HepG2 (cell line): ENCODE measurements at regions not wholly inside any gene's neighbourhood (a gene's known extent, or its start where the extent isn't known, plus 50 kb on each side); places are given as distances from the start of the nearest gene placed in this dataset.
A peak's percentile ranks its signal among the peaks of the same experiment; 100 is the strongest.
"Not testable (repeated sequence)": the region's sequence is repeated elsewhere in the genome, so short reads cannot be mapped to it uniquely, and the experiment has no call there.

Experiments used
- ATAC-seq: fragments of 200-7000 bp; cut with Tn5 transposase; 3 replicates; pipeline ENCODE4 v1.9.1; 2020; ENCODE audit warnings: mild to moderate bottlenecking, moderate library complexity
- BruUV-seq: library from RNA; stranded (reverse); fragments of 400-500 nt; replicated peaks from 2 replicates; lab custom pipeline; 2021; lab: Mats Ljungman, UMichigan
- CTCF ChIA-PET: fragments of 300-600 bp; formaldehyde crosslinking; extraction: SDS; loops from one replicate; lab custom pipeline; 2021; ENCODE audit warnings: low total read pairs, inconsistent platforms, low intra/inter-chr PET ratio; lab: Yijun Ruan, JAX
- POLR2A ChIA-PET: fragments of 350-600 bp; sonication (Branson Sonifier 250); formaldehyde crosslinking; loops from one replicate; lab custom pipeline; 2020; ENCODE audit warnings: antibody characterized with exemption, inconsistent platforms; lab: Yijun Ruan, JAX
- DNase-seq: peaks from one replicate; pipeline ENCODE4 v3.0.0-alpha.2; 2015; ENCODE audit warnings: low spot score
- FAIRE-seq: peaks from 3 replicates; lab custom pipeline; 2011; peaks lifted over from hg19 to GRCh38; lab: Jason Lieb, UNC
- H2AFZ ChIP-seq: one replicate; pipeline ENCODE4 v1.6.1; 2011; ENCODE audit warnings: low read length, inconsistent platforms
- H3K27ac ChIP-seq: fragments of 300-600 bp; 3 replicates; pipeline ENCODE4 v1.8.0; 2011; ENCODE audit warnings: mixed run types, mild to moderate bottlenecking, mixed read lengths, low read length, inconsistent platforms; ENCODE audit not compliant: insufficient read depth; ENCODE audit errors: extremely low read length
- H3K27me3 ChIP-seq, 2 experiments: fragments of 200-600 bp in 1 of 2; 2 replicates in 1 of 2; 3 replicates in 1 of 2; pipeline versions ENCODE4 v1.6.0 to v1.8.0; 2011; ENCODE audit warnings: low read length in 2 of 2, mild to moderate bottlenecking in 2 of 2, moderate library complexity in 2 of 2, inconsistent platforms in 1 of 2; ENCODE audit not compliant: insufficient read depth in 2 of 2, control insufficient read depth in 1 of 2
- H3K36me3 ChIP-seq, 2 experiments: fragments of 200-600 bp in 1 of 2; replicated peaks in 1 of 2; 2 replicates in 1 of 2; 3 replicates in 1 of 2; pipeline versions ENCODE4 v1.5.1 to v1.8.0; 2011; ENCODE audit warnings: low read length in 2 of 2, inconsistent platforms in 1 of 2; ENCODE audit not compliant: insufficient read depth in 2 of 2, control insufficient read depth in 1 of 2
- H3K4me1 ChIP-seq: 2 replicates; pipeline ENCODE4 v1.5.1; 2012; ENCODE audit warnings: low read length, inconsistent platforms; ENCODE audit not compliant: insufficient read depth
- H3K4me2 ChIP-seq: 2 replicates; pipeline ENCODE4 v1.6.0; 2011; ENCODE audit warnings: low read depth, low read length, inconsistent platforms
- H3K4me3 ChIP-seq, 3 experiments: fragments of 200-600 bp in 1 of 3; sonication (generic), shearing (Covaris generic) in 1 of 3; replicated peaks in 1 of 3; 2 replicates each; pipeline ENCODE4 v1.5.1; 2011 to 2016; ENCODE audit warnings: low read length in 3 of 3, inconsistent platforms in 2 of 3, low read depth in 2 of 3, mild to moderate bottlenecking in 2 of 3, control low read depth in 1 of 3, mixed read lengths in 1 of 3; ENCODE audit not compliant: insufficient read depth in 1 of 3
- H3K79me2 ChIP-seq: one replicate; pipeline ENCODE4 v1.6.1; 2011; ENCODE audit warnings: low read length, inconsistent platforms; ENCODE audit not compliant: insufficient read depth
- H3K9ac ChIP-seq: 2 replicates; pipeline ENCODE4 v1.6.0; 2011; ENCODE audit warnings: mild to moderate bottlenecking, low read depth, low read length, inconsistent platforms; ENCODE audit not compliant: insufficient read depth
- H3K9me3 ChIP-seq: 2 replicates; pipeline ENCODE4 v1.5.1; 2012; ENCODE audit warnings: mild to moderate bottlenecking, low read length
- H4K20me1 ChIP-seq: 2 replicates; pipeline ENCODE4 v1.6.0; 2011; ENCODE audit warnings: inconsistent platforms, mild to moderate bottlenecking, low read length, moderate library complexity; ENCODE audit not compliant: insufficient read depth
- CEBPG ChIP-seq: IDR thresholded peaks from 2 replicates; pipeline ENCODE4 v1.6.1; 2016
- MXI1 ChIP-seq: IDR thresholded peaks from 3 replicates; pipeline ENCODE4 v1.6.1; 2012; ENCODE audit warnings: low read depth, low read length, inconsistent platforms, borderline replicate concordance
- NCOR1 ChIP-seq: fragments of 200-600 bp; sonication (generic); IDR thresholded peaks from 2 replicates; pipeline ENCODE4 v1.7.0; 2017; ENCODE audit warnings: antibody characterized with exemption, low read length, borderline replicate concordance
- ZNF670 ChIP-seq: sonication (generic); formaldehyde crosslinking; IDR thresholded peaks from 2 replicates; pipeline ENCODE4 v1.8.0; 2022; ENCODE audit warnings: mild to moderate bottlenecking, missing genetic modification reagents, borderline replicate concordance
- WGBS: methylation state at CpG from one replicate; pipeline ENCODE4 v1.1.6; 2017; ENCODE audit warnings: low lambda C conversion rate; 5-methylcytosine and 5-hydroxymethylcytosine counted together
- in situ Hi-C: cut with HindIII; loops from 2 replicates; pipeline ENCODE4 v1.10.0; 2017; ENCODE audit warnings: low pct_unique_long_range_greater_than_20kb; ENCODE audit not compliant: extremely low pct_ligation_motif_present
- intact Hi-C: fragments of 100-400 bp; cut with micrococcal nuclease; formaldehyde crosslinking; loops from one replicate; pipeline ENCODE4 v1.10.0; 2022; ENCODE audit not compliant: unreplicated experiment
- TF ChIP-seq, protein P1 (sequence below): sonication (generic); formaldehyde crosslinking; IDR thresholded peaks from 2 replicates; pipeline ENCODE4 v1.5.0; 2020; ENCODE audit warnings: mild to moderate bottlenecking, missing genetic modification reagents, borderline replicate concordance

DNA sequence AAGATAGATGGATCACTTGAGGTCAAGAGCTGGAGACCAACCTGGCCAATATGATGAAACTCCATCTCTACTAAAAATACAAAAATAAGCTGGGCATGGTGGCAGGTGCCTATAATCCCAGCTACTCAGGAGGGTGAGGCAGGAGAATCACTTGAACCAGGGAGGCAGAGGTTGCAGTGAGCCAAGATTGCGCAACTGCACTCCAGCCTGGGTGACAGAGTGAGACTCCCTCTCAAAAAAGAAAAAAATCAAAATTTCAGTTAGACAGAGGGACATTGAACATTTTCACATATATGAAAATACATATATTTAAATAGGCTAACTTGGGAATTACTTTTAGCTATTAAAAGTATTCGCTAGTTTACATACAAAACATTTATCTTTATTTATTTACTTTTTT is 293.6 kb upstream of the KCNH7 start:
- H3K9me3 ChIP-seq, H4K20me1 ChIP-seq, H3K9ac ChIP-seq, FAIRE-seq, H3K4me1 ChIP-seq, H2AFZ ChIP-seq, H3K27ac ChIP-seq, H3K4me2 ChIP-seq, H3K79me2 ChIP-seq, H3K27me3 ChIP-seq, BruUV-seq, ATAC-seq, H3K36me3 ChIP-seq, DNase-seq, H3K4me3 ChIP-seq, POLR2A ChIA-PET: not testable (repeated sequence)
- CTCF ChIA-PET = interaction anchor here (2.3 kb wide), 1 partner anchor 242 kb away, joined by 31 read pairs; no protein-coding TSS in a partner anchor
- TF ChIP-seq CEBPG (CRISPR knock-in tag) = peak; percentile 68
- in situ Hi-C loops = loop anchor here (10.0 kb wide), 1 partner anchor 247 kb away; no protein-coding TSS in a partner anchor
- intact Hi-C loops = loop anchor here (2.0 kb wide), 1 partner anchor 607 kb away; no protein-coding TSS in a partner anchor
- WGBS = 5% methylated on average over 2 of the region's 2 CpGs

DNA sequence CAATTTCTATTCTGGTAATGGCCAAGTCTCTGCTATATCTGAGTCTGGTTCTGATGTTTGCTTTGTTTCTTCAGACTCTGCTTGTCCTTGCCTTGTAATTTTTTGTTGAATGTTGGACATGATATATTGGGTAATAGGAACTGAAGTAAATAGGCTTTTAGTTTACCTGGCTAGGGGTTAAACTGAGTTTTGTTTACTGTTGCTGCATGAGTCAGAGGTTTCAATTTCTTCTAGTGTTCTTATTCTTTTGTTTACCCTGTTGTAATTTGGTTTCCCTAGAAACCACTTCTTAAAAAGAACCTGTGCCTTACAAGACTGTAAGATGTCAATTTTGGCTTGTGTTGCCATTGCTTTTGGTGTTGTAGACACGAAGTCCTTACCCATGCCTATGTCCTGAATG is 285.0 kb upstream of the KCNH7 start:
- FAIRE-seq (no peak), ATAC-seq (no peak), DNase-seq (no peak)
- Histone ChIP-seq H3K27me3 (no peaks in the 10 kb centered on the region), H3K9ac (no peak overlapping the region), H3K4me1 (no peaks in the 10 kb centered on the region), H3K36me3 (no peaks in the 10 kb centered on the region), H4K20me1 (no peaks in the 10 kb centered on the region), H3K27ac (no peak overlapping the region), H2AFZ (no peak overlapping the region), H3K4me3 (no peak overlapping the region), H3K9me3 (no peaks in the 10 kb centered on the region), H3K4me2 (no peak overlapping the region), H3K79me2 (no peaks in the 10 kb centered on the region)
- BruUV-seq = no TSS peak
- intact Hi-C loops = no loop called here
- in situ Hi-C loops = no loop called here
- no peak for TF ChIP-seq NCOR1
- no peak for TF ChIP-seq ZNF670
- TF ChIP-seq, protein P1, sequence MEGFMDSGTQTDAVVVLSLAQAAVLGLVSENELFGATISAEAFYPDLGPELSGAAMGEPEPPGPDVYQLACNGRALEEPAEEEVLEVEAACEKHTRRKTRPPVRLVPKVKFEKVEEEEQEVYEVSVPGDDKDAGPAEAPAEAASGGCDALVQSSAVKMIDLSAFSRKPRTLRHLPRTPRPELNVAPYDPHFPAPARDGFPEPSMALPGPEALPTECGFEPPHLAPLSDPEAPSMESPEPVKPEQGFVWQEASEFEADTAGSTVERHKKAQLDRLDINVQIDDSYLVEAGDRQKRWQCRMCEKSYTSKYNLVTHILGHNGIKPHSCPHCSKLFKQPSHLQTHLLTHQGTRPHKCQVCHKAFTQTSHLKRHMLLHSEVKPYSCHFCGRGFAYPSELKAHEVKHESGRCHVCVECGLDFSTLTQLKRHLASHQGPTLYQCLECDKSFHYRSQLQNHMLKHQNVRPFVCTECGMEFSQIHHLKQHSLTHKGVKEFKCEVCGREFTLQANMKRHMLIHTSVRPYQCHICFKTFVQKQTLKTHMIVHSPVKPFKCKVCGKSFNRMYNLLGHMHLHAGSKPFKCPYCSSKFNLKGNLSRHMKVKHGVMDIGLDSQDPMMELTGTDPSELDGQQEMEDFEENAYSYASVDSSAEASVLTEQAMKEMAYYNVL = no peak
- TF ChIP-seq MXI1 = no peak
- POLR2A ChIA-PET = no interaction called here
- 2% methylated on average over 1 of the region's 1 CpG for WGBS
- CTCF ChIA-PET = no interaction called here
